KMS-11 (cell line): ENCODE measurements at regions not wholly inside any gene's neighbourhood (a gene's known extent, or its start where the extent isn't known, plus 50 kb on each side); places are given as distances from the start of the nearest gene placed in this dataset.

Experiments
- H2AFZ ChIP-seq: fragments of 200-600 bp; sonication (generic); 2 replicates; pipeline ENCODE4 v1.6.1; 2016; ENCODE audit warnings: antibody characterized with exemption, mixed run types, low read depth
- H3K27ac ChIP-seq: fragments of 200-600 bp; sonication (generic); 2 replicates; pipeline ENCODE4 v1.6.1; 2016; ENCODE audit warnings: mild to moderate bottlenecking, mixed run types
- H3K27me3 ChIP-seq: fragments of 200-600 bp; sonication (generic); 2 replicates; pipeline ENCODE4 v1.6.1; 2017; ENCODE audit warnings: mild to moderate bottlenecking, low read depth, mixed run types, moderate library complexity; ENCODE audit not compliant: insufficient read depth
- H3K36me3 ChIP-seq: fragments of 200-600 bp; sonication (generic); 2 replicates; pipeline ENCODE4 v1.6.1; 2017; ENCODE audit warnings: mild to moderate bottlenecking, mixed run types; ENCODE audit not compliant: insufficient read depth
- H3K4me1 ChIP-seq: fragments of 200-600 bp; sonication (generic); 2 replicates; pipeline ENCODE4 v1.6.1; 2016; ENCODE audit warnings: mild to moderate bottlenecking, low read depth, mixed run types; ENCODE audit not compliant: poor library complexity, severe bottlenecking
- H3K4me2 ChIP-seq: fragments of 200-600 bp; sonication (generic); 2 replicates; pipeline ENCODE4 v1.7.0; 2016; ENCODE audit warnings: mild to moderate bottlenecking, mixed run types
- H3K4me3 ChIP-seq: fragments of 200-600 bp; sonication (generic); IDR thresholded peaks from 2 replicates; pipeline ENCODE4 v1.6.1; 2017; ENCODE audit warnings: low read depth, low read length, mixed read lengths; ENCODE audit not compliant: insufficient read depth
- H3K79me2 ChIP-seq: fragments of 200-600 bp; sonication (generic); 2 replicates; pipeline ENCODE4 v1.6.1; 2016; ENCODE audit warnings: low read depth, mixed run types; ENCODE audit not compliant: insufficient read depth
- H3K9ac ChIP-seq: fragments of 200-600 bp; sonication (generic); 2 replicates; pipeline ENCODE4 v1.6.1; 2016; ENCODE audit warnings: mild to moderate bottlenecking, mixed run types
- H4K20me1 ChIP-seq: fragments of 200-600 bp; sonication (generic); 2 replicates; pipeline ENCODE4 v1.6.1; 2016; ENCODE audit warnings: mild to moderate bottlenecking, mixed run types; ENCODE audit not compliant: insufficient read depth
- TF ChIP-seq, protein P1 (sequence below): fragments of 200-600 bp; sonication (generic); conservative IDR thresholded peaks from 2 replicates; pipeline ENCODE4 v1.6.1; 2017; ENCODE audit warnings: low read depth, mild to moderate bottlenecking, antibody characterized with exemption, low read length, moderate library complexity, mixed read lengths

DNA sequence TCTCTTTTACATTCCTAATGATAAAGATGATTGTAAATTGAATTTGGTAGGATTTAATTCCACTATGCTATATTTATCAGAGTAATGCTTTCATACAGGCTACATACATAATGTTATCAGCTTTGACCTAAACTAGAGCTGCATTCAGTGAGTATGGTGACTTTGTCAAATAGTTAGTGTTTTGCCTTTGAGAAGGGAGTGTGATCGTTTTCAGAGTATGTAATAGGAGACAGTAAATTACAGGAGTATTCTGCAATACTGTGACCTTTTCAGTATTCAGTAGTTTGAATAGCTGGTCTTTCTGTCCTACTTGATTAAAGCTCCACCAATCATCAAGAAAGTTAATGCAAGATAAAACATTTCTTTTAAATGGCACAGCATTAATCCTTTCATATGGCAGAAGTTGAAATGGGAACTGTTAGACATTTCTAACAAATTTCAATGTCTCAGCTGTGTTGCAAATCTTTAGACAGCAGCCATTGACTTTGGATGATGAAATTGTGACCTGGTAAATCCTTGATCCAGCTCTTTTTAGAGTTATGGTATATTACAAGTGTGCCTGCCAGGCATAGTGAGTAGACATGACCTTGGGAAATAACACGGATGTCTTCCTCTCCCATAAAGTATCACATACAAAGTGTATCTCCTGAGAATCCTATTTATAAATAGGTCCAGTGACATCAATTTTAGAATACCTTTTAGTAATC, 455.3 kb downstream of the KCTD8 start:
- TF ChIP-seq, protein P1, sequence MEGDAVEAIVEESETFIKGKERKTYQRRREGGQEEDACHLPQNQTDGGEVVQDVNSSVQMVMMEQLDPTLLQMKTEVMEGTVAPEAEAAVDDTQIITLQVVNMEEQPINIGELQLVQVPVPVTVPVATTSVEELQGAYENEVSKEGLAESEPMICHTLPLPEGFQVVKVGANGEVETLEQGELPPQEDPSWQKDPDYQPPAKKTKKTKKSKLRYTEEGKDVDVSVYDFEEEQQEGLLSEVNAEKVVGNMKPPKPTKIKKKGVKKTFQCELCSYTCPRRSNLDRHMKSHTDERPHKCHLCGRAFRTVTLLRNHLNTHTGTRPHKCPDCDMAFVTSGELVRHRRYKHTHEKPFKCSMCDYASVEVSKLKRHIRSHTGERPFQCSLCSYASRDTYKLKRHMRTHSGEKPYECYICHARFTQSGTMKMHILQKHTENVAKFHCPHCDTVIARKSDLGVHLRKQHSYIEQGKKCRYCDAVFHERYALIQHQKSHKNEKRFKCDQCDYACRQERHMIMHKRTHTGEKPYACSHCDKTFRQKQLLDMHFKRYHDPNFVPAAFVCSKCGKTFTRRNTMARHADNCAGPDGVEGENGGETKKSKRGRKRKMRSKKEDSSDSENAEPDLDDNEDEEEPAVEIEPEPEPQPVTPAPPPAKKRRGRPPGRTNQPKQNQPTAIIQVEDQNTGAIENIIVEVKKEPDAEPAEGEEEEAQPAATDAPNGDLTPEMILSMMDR: no peak
- H3K4me1 ChIP-seq: no peaks in the 10 kb centered on the region

GRCh38 chr4:43999669-44000068, 448.9 kb downstream of the KCTD8 start:
- no peaks in the 10 kb centered on the region for H4K20me1 ChIP-seq
- no peaks in the 10 kb centered on the region for H3K27me3 ChIP-seq
- no peak overlapping the region for H2AFZ ChIP-seq
- H3K9ac ChIP-seq: no peak overlapping the region
- no peak overlapping the region for H3K27ac ChIP-seq
- no peak overlapping the region for H3K4me3 ChIP-seq
- no peak overlapping the region for H3K4me2 ChIP-seq
- H3K36me3 ChIP-seq: no peaks in the 10 kb centered on the region
- no peaks in the 10 kb centered on the region for H3K79me2 ChIP-seq
- TF ChIP-seq, protein P1: no peak
- H3K4me1 ChIP-seq: no peaks in the 10 kb centered on the region

More for the DNA sequence above, 455.3 kb downstream of the KCTD8 start:
- Histone ChIP-seq H3K4me3 (no peak overlapping the region), H4K20me1 (no peaks in the 10 kb centered on the region), H3K27ac (no peak overlapping the region), H3K79me2 (no peaks in the 10 kb centered on the region), H3K9ac (no peak overlapping the region), H3K4me2 (no peak overlapping the region), H3K27me3 (no peaks in the 10 kb centered on the region), H2AFZ (no peak overlapping the region), H3K36me3 (no peaks in the 10 kb centered on the region)

DNA sequence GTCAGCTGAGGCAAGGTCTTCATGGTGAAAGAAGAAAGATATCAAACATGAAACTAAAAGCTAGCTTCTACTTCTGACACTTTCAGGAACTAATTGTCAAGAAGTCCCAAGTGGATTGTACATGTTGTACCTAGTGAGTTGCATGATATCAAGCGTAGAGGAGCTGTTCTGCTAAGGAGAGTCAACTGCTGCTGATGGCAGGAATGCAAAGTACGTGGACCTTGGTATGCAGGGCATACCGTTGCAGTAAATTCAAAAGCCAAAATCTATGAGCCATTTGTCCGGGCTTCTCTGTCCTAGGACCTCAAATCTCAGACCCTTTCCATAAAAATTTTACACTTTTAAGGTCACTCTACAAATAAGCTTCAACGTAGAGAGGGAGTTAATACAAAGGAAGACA, 446.2 kb downstream of the KCTD8 start:
- H3K27me3 ChIP-seq: no peaks in the 10 kb centered on the region
- H3K4me3 ChIP-seq: no peak overlapping the region
- H3K4me2 ChIP-seq: no peak overlapping the region
- TF ChIP-seq, protein P1: no peak
- H2AFZ ChIP-seq: no peak overlapping the region
- H3K27ac ChIP-seq: no peak overlapping the region
- H3K9ac ChIP-seq: no peak overlapping the region
- H4K20me1 ChIP-seq: no peaks in the 10 kb centered on the region
- H3K79me2 ChIP-seq: no peaks in the 10 kb centered on the region
- H3K4me1 ChIP-seq: no peaks in the 10 kb centered on the region
- no peaks in the 10 kb centered on the region for H3K36me3 ChIP-seq

GRCh38 chr4:44016570-44017421, 431.8 kb downstream of the KCTD8 start:
- no peak overlapping the region for H2AFZ ChIP-seq
- H3K27ac ChIP-seq: no peak overlapping the region
- no peaks in the 10 kb centered on the region for H3K79me2 ChIP-seq
- no peaks in the 10 kb centered on the region for H4K20me1 ChIP-seq
- TF ChIP-seq, protein P1: no peak
- H3K36me3 ChIP-seq: no peaks in the 10 kb centered on the region
- no peak overlapping the region for H3K4me3 ChIP-seq
- no peak overlapping the region for H3K4me2 ChIP-seq
- no peaks in the 10 kb centered on the region for H3K4me1 ChIP-seq
- H3K9ac ChIP-seq: no peak overlapping the region
- H3K27me3 ChIP-seq: no peaks in the 10 kb centered on the region
